ENCODE measurements at regions not wholly inside any gene's neighbourhood (a gene's known extent, or its start where the extent isn't known, plus 50 kb on each side); places are given as distances from the start of the nearest gene placed in this dataset.

- H3K4me1 ChIP-seq (replicated peaks in 1 of 4; ENCODE audit: control insufficient read depth in 3 of 4, insufficient read depth in 4 of 4, low read length in 3 of 4): no peaks in the 10 kb centered on the region
- no peaks in the 10 kb centered on the region for H3K79me2 ChIP-seq (ENCODE audit: control insufficient read depth in 1 of 2, insufficient read depth in 2 of 2, low read length in 2 of 2)
- H3K23ac ChIP-seq (ENCODE audit: insufficient read length): no peak overlapping the region
- 76% methylated on average over 3 of the region's 3 CpGs; no CpG with 5 or more reads in 1 of the 2 experiments for WGBS, 2 experiments (ENCODE audit: extremely low coverage in 1 of 2, insufficient coverage in 1 of 2, insufficient read length in 1 of 2, insufficient replicate concordance in 2 of 2, low coverage in 1 of 2, low lambda C conversion rate in 2 of 2, missing lambda C conversion rate in 1 of 2)
- H2AK5ac ChIP-seq (ENCODE audit: low read depth, low read length): no peak overlapping the region
- H4K20me1 ChIP-seq (replicated peaks in 1 of 2; ENCODE audit: control insufficient read depth in 1 of 2, insufficient read depth in 2 of 2, low read length in 2 of 2): no peaks in the 10 kb centered on the region
- H4K91ac ChIP-seq (replicated peaks; ENCODE audit: insufficient read length, low read length): no peak overlapping the region
- TF ChIP-seq RNF2 (IDR thresholded peaks at IDR 0.05; ENCODE audit: borderline replicate concordance, low read depth, low read length, missing control alignments, poor library complexity, severe bottlenecking): no peak
- no peak for TF ChIP-seq YY1 (IDR thresholded peaks at IDR 0.05; ENCODE audit: low read depth, low read length)
- no peak for TF ChIP-seq PHF8 (conservative IDR thresholded peaks at IDR 0.05; ENCODE audit: low read depth, low read length)
- TF ChIP-seq, protein P1, sequence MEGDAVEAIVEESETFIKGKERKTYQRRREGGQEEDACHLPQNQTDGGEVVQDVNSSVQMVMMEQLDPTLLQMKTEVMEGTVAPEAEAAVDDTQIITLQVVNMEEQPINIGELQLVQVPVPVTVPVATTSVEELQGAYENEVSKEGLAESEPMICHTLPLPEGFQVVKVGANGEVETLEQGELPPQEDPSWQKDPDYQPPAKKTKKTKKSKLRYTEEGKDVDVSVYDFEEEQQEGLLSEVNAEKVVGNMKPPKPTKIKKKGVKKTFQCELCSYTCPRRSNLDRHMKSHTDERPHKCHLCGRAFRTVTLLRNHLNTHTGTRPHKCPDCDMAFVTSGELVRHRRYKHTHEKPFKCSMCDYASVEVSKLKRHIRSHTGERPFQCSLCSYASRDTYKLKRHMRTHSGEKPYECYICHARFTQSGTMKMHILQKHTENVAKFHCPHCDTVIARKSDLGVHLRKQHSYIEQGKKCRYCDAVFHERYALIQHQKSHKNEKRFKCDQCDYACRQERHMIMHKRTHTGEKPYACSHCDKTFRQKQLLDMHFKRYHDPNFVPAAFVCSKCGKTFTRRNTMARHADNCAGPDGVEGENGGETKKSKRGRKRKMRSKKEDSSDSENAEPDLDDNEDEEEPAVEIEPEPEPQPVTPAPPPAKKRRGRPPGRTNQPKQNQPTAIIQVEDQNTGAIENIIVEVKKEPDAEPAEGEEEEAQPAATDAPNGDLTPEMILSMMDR (IDR thresholded peaks at IDR 0.05; ENCODE audit: control extremely low read depth in 1 of 3, insufficient read depth in 1 of 3, low read depth in 1 of 3, low read length in 3 of 3): no peak
- TF ChIP-seq MAFK (IDR thresholded peaks at IDR 0.05; ENCODE audit: low read depth, low read length): no peak
- TF ChIP-seq HDAC6 (IDR thresholded peaks at IDR 0.05; ENCODE audit: low read depth, low read length): no peak
- no peak for TF ChIP-seq TAF1 (IDR thresholded peaks at IDR 0.05; ENCODE audit: low read depth, low read length)
- TF ChIP-seq TAF7 (optimal IDR thresholded peaks at IDR 0.05; ENCODE audit: borderline replicate concordance, low read depth, low read length): no peak
- H3K4me2 ChIP-seq (ENCODE audit: insufficient read depth in 1 of 2, low read depth in 2 of 2, low read length in 2 of 2): no peak overlapping the region
- no peak overlapping the region for H3K18ac ChIP-seq (ENCODE audit: extremely low read depth, low read length)
- no peak overlapping the region for H2BK120ac ChIP-seq (replicated peaks; ENCODE audit: low read depth, low read length)
- H2BK20ac ChIP-seq (ENCODE audit: low read length): no peak overlapping the region
- H3K4me3 ChIP-seq (ENCODE audit: extremely low read depth in 1 of 4, insufficient read depth in 2 of 4, low read depth in 3 of 4, low read length in 4 of 4): no peak overlapping the region
- no peaks in the 10 kb centered on the region for H3K27me3 ChIP-seq (replicated peaks in 1 of 4; ENCODE audit: control insufficient read depth in 3 of 4, extremely low read depth in 1 of 4, insufficient read depth in 3 of 4, low read length in 3 of 4)
- no peak overlapping the region for H2BK5ac ChIP-seq (ENCODE audit: low read depth, low read length)
- no peak overlapping the region for H2BK12ac ChIP-seq (ENCODE audit: low read depth, low read length)
- no peak overlapping the region for H3K56ac ChIP-seq (replicated peaks; ENCODE audit: insufficient read length, low read depth, low read length)
- CTCF ChIA-PET (ENCODE audit: partially characterized antibody): no interaction called here
- no peak overlapping the region for H4K8ac ChIP-seq (ENCODE audit: extremely low read depth, insufficient read depth, low read length)
- H3K23me2 ChIP-seq (ENCODE audit: low read depth, low read length): no peaks in the 10 kb centered on the region
- no peak overlapping the region for H3K14ac ChIP-seq (ENCODE audit: insufficient read length)
- FAIRE-seq (no peak), DNase-seq (ENCODE audit: low read depth in 1 of 2, low spot score in 2 of 2) (no peak)
- no peaks in the 10 kb centered on the region for H3K9me3 ChIP-seq (ENCODE audit: insufficient read depth in 2 of 2, low read depth in 1 of 2, low read length in 1 of 2)
- POLR2A ChIA-PET (ENCODE audit: partially characterized antibody): no interaction called here
- H3K36me3 ChIP-seq (ENCODE audit: control insufficient read depth in 2 of 4, insufficient read depth in 4 of 4, low read length in 3 of 4): no peaks in the 10 kb centered on the region
- no peak overlapping the region for H3K4ac ChIP-seq (replicated peaks; ENCODE audit: insufficient read length, low read depth, low read length)
- no peak overlapping the region for H3K9ac ChIP-seq (replicated peaks in 1 of 4; ENCODE audit: extremely low read depth in 1 of 4, low read depth in 3 of 4, low read length in 3 of 4)
- no peaks in the 10 kb centered on the region for H3K79me1 ChIP-seq (ENCODE audit: low read depth, low read length)
- no peak overlapping the region for H4K5ac ChIP-seq (ENCODE audit: insufficient read length, low read depth, low read length)
- no peak overlapping the region for H3K27ac ChIP-seq (ENCODE audit: low read depth, low read length)
- no peak overlapping the region for H2AFZ ChIP-seq (ENCODE audit: low read length)
- no peak overlapping the region for H2BK15ac ChIP-seq (ENCODE audit: low read length)
These were observed 406.9 kb upstream of the MAP3K7 start for GRCh38 chr6:90993770-90994169.

All from H1 (cell line).